B cell (primary cell): ENCODE measurements at regions not wholly inside any gene's neighbourhood (a gene's known extent, or its start where the extent isn't known, plus 50 kb on each side); places are given as distances from the start of the nearest gene placed in this dataset.

Source experiments
- EZH2 ChIP-seq: IDR thresholded peaks from 2 replicates; pipeline ENCODE4 v1.6.1; 2012; ENCODE audit warnings: borderline replicate concordance, low read depth, mild to moderate bottlenecking, moderate library complexity, low read length; ENCODE audit not compliant: insufficient read depth, poor library complexity, severe bottlenecking
- TF ChIP-seq, protein P1 (sequence below): fragments of 200-600 bp; IDR thresholded peaks from one replicate; pipeline ENCODE4 v1.8.0; 2022; ENCODE audit warnings: antibody characterized with exemption, mild to moderate bottlenecking

DNA sequence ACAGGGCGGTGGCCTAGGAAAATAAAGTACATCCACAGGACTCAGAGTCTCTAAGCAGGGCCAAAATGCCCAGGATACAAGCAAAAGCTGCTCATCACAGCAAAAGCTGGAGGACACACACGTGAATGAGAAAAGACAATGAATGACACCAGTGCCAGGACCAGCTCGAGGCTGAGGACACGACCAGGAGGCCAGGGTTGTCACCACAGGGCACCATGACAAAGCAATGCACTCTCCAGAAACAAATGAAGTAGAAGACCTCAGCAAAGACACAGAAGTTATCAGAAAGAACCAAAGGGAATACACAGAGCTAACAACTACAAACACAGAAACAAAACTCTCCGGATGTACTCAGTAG lies 92.1 kb downstream of the FOXL3 start:
- TF ChIP-seq, protein P1, sequence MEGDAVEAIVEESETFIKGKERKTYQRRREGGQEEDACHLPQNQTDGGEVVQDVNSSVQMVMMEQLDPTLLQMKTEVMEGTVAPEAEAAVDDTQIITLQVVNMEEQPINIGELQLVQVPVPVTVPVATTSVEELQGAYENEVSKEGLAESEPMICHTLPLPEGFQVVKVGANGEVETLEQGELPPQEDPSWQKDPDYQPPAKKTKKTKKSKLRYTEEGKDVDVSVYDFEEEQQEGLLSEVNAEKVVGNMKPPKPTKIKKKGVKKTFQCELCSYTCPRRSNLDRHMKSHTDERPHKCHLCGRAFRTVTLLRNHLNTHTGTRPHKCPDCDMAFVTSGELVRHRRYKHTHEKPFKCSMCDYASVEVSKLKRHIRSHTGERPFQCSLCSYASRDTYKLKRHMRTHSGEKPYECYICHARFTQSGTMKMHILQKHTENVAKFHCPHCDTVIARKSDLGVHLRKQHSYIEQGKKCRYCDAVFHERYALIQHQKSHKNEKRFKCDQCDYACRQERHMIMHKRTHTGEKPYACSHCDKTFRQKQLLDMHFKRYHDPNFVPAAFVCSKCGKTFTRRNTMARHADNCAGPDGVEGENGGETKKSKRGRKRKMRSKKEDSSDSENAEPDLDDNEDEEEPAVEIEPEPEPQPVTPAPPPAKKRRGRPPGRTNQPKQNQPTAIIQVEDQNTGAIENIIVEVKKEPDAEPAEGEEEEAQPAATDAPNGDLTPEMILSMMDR: no peak
- TF ChIP-seq EZH2: no peak
